Right cardiac atrium (tissue), 5 donors: ENCODE measurements at regions not wholly inside any gene's neighbourhood (a gene's known extent, or its start where the extent isn't known, plus 50 kb on each side); places are given as distances from the start of the nearest gene placed in this dataset.

Experiments used
- ATAC-seq, 2 donors: fragments of 200-7000 bp; cut with Tn5 transposase; one replicate each; pipeline versions ENCODE4 v1.8.0 to v1.9.1; 2020; ENCODE audit warnings: moderate library complexity in 2 of 2, mild to moderate bottlenecking in 1 of 2
- DNase-seq, 3 donors: peaks; one replicate each; pipeline ENCODE4 v3.0.0-alpha.2; 2020
- H3K27ac ChIP-seq: one replicate; pipeline ENCODE4 v1.5.1; 2013; ENCODE audit warnings: mild to moderate bottlenecking, low read length, control low read depth, moderate library complexity
- H3K27me3 ChIP-seq: one replicate; pipeline ENCODE4 v1.6.1; 2013; ENCODE audit not compliant: control insufficient read depth, insufficient read depth
- H3K4me1 ChIP-seq: one replicate; pipeline ENCODE4 v1.6.1; 2013; ENCODE audit warnings: low read length; ENCODE audit not compliant: control insufficient read depth, insufficient read depth
- H3K4me3 ChIP-seq: one replicate; pipeline ENCODE4 v1.5.1; 2013; ENCODE audit warnings: low read length, control low read depth
- H3K9me3 ChIP-seq: one replicate; pipeline ENCODE4 v1.6.1; 2013; ENCODE audit warnings: low read length; ENCODE audit not compliant: control insufficient read depth
- WGBS: extraction: QIAGEN DNeasy Blood & Tissue Kit; methylation state at CpG from one replicate; pipeline ENCODE4 v1.1.7; 2013; 5-methylcytosine and 5-hydroxymethylcytosine counted together
- intact Hi-C, 4 donors: fragments of 100-400 bp; cut with DNase I; formaldehyde crosslinking; loops; one replicate each; pipeline versions ENCODE4 v1.11.0 to v1.14.0; 2022 to 2023
- donor health status: healthy with polysubstance abuse.
- donor health status: DM: no; HTN: yes; CAD: no.
- donor health status: DM: no; HTN: no; CAD: no.
- donor health status: DM: no; HTN: yes; CAD: no; lungs with severe emphysema.
- donor health status: DM: yes; HTN: yes; CAD: no.

DNA sequence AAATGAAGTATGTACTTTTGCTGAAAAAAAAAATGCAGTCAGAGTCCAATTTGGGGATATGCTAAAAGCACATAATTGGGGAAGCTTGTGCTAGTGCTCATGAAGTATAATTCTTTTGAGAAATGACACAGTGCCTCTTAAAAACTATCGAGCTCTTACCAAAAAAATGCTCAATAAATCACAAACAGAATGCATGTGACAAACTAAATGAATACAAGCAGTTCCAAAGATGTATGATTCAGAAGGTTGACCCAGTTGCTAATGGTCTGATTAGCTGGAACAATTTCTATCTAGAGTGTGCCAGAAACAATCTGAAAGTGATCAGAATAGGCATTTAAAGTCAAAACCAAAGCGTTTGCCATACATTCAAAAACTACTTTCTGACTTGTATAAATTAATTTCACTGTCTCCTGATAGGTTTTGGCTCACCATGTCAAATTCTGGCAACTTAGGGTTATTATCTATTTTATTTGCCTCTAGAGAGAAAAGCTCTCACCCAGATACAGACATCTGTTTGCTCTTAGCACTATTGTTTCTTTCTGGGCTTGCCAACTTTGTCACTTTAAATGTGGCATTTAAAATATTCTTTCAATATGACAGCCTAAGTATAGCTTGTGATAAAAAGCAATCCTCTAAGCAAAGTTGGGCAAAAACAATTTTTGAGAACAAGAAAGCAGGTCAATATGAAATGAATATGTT is 114.7 kb upstream of the AHR start:
- no peak for DNase-seq
- Histone ChIP-seq H3K9me3 (no peaks in the 10 kb centered on the region), H3K4me1 (no peaks in the 10 kb centered on the region), H3K27me3 (no peaks in the 10 kb centered on the region), H3K27ac (no peak overlapping the region), H3K4me3 (no peak overlapping the region)
- 61% methylated on average over 2 of the region's 2 CpGs for WGBS
- intact Hi-C loops = no loop called here
- no peak for ATAC-seq

DNA sequence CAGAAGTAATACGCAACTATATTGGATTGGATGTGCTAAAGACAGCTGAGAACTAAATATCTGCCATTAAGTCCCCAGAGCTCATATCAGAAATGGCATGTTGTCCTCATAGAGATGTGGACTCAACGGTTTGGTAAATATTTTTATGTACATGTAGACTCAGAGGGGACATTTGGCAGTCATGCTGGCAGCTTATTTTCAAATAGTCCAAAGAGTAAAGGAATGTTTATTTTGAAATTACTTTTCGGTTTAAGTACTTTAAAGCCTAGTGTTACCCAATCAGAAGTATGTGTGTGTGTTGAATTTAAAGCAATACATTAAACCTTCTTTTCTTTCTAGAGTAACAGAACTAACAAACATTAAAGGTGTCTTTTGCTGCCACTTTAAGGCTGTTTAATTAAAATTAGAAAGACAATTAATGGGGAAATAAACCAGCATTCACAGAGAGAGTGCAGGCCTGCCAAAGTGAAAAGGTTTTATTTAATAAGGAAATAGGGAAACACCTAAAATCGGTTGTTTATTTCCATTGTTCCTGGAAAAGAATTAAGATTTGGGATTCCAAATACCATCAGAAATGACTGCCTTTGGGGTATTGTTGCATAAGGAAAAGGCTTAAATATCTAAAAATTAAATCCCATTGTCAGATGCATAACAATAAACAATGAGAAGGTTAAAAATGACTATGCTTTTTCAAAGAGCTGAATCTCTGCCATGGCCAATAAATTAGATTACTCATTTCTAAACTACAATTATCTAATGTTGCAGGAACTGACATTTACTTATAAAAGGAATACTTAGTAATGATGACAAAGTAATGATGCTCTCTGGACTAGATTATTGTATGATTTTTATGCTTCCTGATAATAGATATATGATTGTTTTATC is 113.4 kb upstream of the AHR start:
- intact Hi-C loops = no loop called here
- H3K4me1 ChIP-seq = no peaks in the 10 kb centered on the region
- ATAC-seq = no peak
- no peak overlapping the region for H3K4me3 ChIP-seq
- no peaks in the 10 kb centered on the region for H3K9me3 ChIP-seq
- H3K27me3 ChIP-seq = no peaks in the 10 kb centered on the region
- H3K27ac ChIP-seq = no peak overlapping the region
- DNase-seq = no peak
- 81% methylated on average over 4 of the region's 4 CpGs for WGBS

DNA sequence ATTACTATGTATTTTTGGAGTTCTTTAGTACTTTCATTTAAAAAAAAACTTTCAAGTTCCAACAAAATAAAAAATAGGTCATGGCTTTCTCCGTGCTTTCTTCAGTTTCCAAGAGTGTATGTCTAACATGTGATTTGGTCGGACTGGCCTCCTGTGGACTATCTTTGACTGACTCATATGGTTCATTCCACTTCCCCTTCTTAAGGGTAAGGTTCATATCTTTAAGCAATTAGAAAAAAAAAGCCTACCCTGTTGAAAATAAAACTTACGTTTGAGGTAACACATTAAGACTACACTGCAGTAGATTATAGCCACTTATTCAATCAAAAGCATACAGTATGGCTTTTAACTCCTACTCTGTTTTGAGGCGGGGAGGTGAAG is 112.8 kb upstream of the AHR start:
- peak in 1 of 2 donors; percentile 40 for ATAC-seq
- H3K9me3 ChIP-seq = no peaks in the 10 kb centered on the region

DNA sequence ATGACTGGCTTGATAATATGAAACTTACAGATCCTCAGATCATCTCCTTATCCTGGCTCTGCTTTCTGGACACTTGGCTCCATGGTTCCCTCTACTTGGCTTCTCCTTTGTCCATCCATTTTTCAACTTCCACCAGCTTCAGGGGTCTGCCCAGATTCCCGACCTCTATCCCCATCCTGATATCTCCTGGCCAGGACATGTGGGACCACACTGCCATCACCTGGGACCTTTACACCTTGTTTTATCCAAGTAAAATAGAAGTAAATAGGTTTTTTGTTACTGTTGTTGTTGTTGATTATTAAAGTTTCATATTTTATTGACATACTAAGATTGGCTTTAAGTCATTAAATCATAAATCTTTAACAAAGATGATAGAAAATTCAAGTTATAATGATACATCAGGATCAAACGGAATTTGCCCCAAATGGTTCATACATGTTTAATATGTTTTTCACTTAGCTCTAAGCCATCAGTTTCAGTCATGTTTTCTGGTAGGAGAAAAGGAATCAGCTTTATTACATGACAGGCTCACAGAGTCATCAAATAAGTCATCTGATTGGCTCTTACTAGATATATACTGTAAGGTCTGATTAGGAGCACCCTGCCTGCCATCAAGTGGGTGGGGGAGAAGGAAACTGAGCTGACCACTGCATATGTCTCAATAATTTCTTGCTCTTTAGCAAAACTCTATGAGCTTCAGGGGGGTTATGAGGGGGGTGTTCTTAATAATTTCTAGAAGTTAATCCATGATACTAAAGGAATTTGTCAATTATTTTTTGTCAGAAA is 111.5 kb upstream of the AHR start:
- intact Hi-C loops = no loop called here
- no peak overlapping the region for H3K27ac ChIP-seq
- WGBS = 92% methylated on average over 2 of the region's 2 CpGs

More for the DNA sequence above, 112.8 kb upstream of the AHR start:
- Histone ChIP-seq H3K27ac (no peak overlapping the region), H3K27me3 (no peaks in the 10 kb centered on the region), H3K4me3 (no peak overlapping the region), H3K4me1 (no peaks in the 10 kb centered on the region)
- intact Hi-C loops = no loop called here
- 66% methylated on average over 4 of the region's 4 CpGs for WGBS
- DNase-seq = no peak

DNA sequence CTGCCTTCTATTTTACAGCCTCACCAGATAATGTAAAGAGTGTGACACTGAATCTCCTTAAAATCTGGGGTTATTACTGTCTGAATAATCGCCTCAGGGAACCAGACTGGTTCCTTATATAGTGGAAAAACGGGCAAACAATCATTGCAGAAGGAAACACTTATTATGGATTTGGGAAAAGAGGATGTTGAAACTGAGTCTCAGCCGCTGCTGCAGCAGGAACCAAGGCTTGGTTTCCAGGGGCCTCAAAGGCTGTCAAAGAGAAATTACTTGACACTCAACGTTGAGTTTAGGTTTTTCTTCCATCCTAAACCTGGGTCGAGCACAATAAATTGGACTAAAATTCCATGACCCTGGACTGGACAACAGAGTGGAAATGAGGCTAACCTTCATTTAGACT is 103.8 kb upstream of the AHR start:
- no peaks in the 10 kb centered on the region for H3K4me1 ChIP-seq
- 70% methylated on average over 5 of the region's 5 CpGs for WGBS
- intact Hi-C loops = no loop called here
- no peaks in the 10 kb centered on the region for H3K9me3 ChIP-seq
- DNase-seq = no peak
- no peak for ATAC-seq
- H3K27me3 ChIP-seq = no peaks in the 10 kb centered on the region
- no peak overlapping the region for H3K27ac ChIP-seq
- H3K4me3 ChIP-seq = no peak overlapping the region

More for the DNA sequence above, 111.5 kb upstream of the AHR start:
- ATAC-seq (no peak), DNase-seq (no peak)
- no peaks in the 10 kb centered on the region for H3K4me1 ChIP-seq
- no peak overlapping the region for H3K4me3 ChIP-seq
- no peaks in the 10 kb centered on the region for H3K27me3 ChIP-seq
- H3K9me3 ChIP-seq = no peaks in the 10 kb centered on the region

DNA sequence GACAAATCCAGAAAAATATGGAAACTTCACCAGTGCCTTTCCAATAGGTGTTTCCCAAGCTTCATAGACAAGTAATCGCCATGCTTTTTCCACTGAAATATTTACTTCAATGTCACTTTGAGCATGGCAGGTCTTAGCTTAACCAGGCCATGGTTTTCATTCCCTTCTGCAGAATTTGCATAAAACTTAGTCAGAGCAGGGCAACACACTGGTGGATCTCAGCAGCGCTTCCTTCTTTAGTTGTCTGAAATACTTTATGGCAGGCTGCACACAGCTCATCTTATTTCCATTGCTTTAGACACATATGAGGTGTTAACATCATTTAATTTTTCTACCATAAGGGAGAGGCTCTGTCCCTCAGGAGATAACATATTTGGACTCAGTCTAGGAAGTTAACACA is 102.9 kb upstream of the AHR start:
- H3K4me3 ChIP-seq = no peak overlapping the region
- no peaks in the 10 kb centered on the region for H3K27me3 ChIP-seq
- no peak for DNase-seq
- H3K27ac ChIP-seq = no peak overlapping the region
- H3K4me1 ChIP-seq = no peaks in the 10 kb centered on the region
- intact Hi-C loops = no loop called here
- WGBS = 93% methylated on average over 2 of the region's 2 CpGs
- no peaks in the 10 kb centered on the region for H3K9me3 ChIP-seq
- ATAC-seq = no peak

DNA sequence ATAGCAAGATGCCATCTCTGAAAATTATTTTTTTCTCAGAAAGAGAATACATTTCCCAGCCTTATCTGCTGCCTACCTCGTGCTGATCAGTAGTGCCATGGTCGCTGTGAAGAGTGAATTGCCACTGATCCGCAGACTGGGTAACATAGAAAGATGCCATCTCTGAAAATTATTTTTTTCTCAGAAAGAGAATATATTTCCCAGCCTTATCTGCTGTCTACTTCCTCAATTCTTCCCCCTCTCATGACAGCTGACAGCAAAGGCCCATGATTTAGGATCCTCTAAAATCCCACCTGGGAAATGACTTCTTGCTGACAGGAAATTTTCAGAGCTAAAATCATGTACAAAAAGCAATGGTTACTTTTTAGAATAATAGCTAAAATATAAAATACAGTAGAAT is 92.5 kb upstream of the AHR start:
- intact Hi-C loops = no loop called here
- H3K27me3 ChIP-seq = no peaks in the 10 kb centered on the region
- no peaks in the 10 kb centered on the region for H3K9me3 ChIP-seq
- no peaks in the 10 kb centered on the region for H3K4me1 ChIP-seq
- WGBS = 88% methylated on average over 3 of the region's 3 CpGs
- H3K27ac ChIP-seq = no peak overlapping the region
- no peak for DNase-seq
- no peak for ATAC-seq
- no peak overlapping the region for H3K4me3 ChIP-seq

DNA sequence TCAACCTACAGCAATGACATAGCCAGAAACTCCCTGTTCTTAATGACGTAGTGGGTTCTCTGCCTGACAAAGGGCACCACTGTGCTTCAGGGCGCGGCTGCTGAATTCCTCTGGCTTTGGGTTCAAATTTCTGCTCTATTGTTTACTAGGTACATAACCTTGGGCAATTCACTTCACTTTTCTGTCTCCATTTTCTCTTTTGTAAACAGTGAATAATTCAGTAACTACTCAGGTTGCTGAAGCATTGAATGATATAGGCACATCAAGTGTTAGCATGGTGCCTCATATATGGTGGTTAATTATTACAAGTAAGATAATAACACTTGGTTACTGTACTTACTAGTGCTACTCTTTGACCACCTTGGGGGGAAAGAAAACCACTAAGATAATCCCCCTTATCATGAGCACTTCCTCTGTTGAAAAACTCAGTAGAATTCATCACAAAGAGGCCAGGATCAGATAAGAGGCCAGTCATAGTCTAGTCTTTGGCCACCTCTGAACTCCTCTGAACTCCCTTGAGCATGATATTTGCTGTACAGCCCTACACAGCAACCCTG is 92.0 kb upstream of the AHR start:
- DNase-seq (no peak), ATAC-seq (no peak)
- no peaks in the 10 kb centered on the region for H3K9me3 ChIP-seq
- H3K4me1 ChIP-seq = no peaks in the 10 kb centered on the region
- H3K27me3 ChIP-seq = no peaks in the 10 kb centered on the region
- no peak overlapping the region for H3K4me3 ChIP-seq
- intact Hi-C loops = no loop called here
- H3K27ac ChIP-seq = no peak overlapping the region
- WGBS = 97% methylated on average over 3 of the region's 3 CpGs

DNA sequence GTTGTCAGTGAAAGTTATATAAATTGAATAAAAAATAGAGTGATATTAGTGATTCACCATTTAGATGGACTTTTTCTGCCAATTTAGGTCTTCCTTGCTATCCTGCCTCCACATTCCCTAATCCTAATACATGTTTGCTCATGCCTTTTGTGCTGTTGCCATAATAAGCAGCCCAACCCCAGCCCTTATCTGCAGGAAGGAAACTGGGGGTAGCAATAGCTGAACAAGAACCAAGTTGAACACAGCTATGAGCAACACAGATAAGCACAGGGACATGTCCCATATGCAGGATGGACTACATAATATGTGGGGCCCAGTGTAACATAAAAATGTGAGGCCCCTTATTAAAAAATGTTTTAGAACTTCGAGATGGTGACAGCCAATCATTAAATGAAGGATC is 91.2 kb upstream of the AHR start:
- intact Hi-C loops = no loop called here
- 41% methylated on average over 1 of the region's 1 CpG for WGBS
- Histone ChIP-seq H3K9me3 (no peaks in the 10 kb centered on the region), H3K27me3 (no peaks in the 10 kb centered on the region), H3K27ac (no peak overlapping the region), H3K4me1 (no peaks in the 10 kb centered on the region), H3K4me3 (no peak overlapping the region)
- ATAC-seq (peak; percentile 83 to 96), DNase-seq (peak in 1 of 3 donors; percentile 28)

DNA sequence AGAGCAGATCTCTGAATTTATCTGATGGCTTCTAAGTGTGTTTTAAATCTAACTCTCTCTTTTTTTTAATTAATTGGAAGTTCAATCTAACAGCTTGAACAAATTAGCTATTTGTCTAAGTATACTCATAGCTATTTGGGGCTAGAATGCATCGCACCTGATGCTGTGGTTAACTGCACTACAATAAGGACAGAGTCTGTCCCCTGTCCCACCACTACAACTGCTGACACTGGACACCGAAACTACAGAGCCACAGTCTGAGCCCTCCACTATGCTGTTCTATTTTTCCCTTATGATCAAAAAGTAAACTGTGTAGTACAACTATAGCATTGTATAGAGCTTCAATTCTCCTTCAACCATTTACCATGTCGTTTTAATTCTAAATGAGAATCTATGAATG is 89.4 kb upstream of the AHR start:
- no peaks in the 10 kb centered on the region for H3K27me3 ChIP-seq
- H3K4me3 ChIP-seq = no peak overlapping the region
- ATAC-seq = no peak
- H3K4me1 ChIP-seq = no peaks in the 10 kb centered on the region
- intact Hi-C loops = no loop called here
- no peak for DNase-seq
- 63% methylated on average over 3 of the region's 3 CpGs for WGBS
- H3K9me3 ChIP-seq = no peaks in the 10 kb centered on the region
- no peak overlapping the region for H3K27ac ChIP-seq
